Fibroblast of lung (primary cell): ENCODE measurements at regions not wholly inside any gene's neighbourhood (a gene's known extent, or its start where the extent isn't known, plus 50 kb on each side); places are given as distances from the start of the nearest gene placed in this dataset.

Experiments used
- CTCF ChIP-seq, 2 donors: IDR thresholded peaks in 1 of 2; conservative IDR thresholded peaks in 1 of 2; 1 replicate in 1 of 2; 2 replicates in 1 of 2; pipeline ENCODE4 v1.5.1; 2011 to 2012; ENCODE audit warnings: low read length in 2 of 2, control low read depth in 1 of 2, inconsistent platforms in 1 of 2, low read depth in 1 of 2, mild to moderate bottlenecking in 1 of 2
- EZH2 ChIP-seq: IDR thresholded peaks from 2 replicates; pipeline ENCODE4 v1.5.1; 2012; ENCODE audit warnings: low read length, control low read depth, mild to moderate bottlenecking; ENCODE audit errors: missing control alignments

GRCh38 chr12:83244001-83244400 lies 557.3 kb downstream of the TMTC2 start:
- no peak for TF ChIP-seq EZH2
- TF ChIP-seq CTCF (conservative IDR thresholded peaks at IDR 0.05 in 1 of 2, IDR thresholded peaks at IDR 0.05 in 1 of 2; ENCODE audit: low read depth in 1 of 2, low read length in 2 of 2): no peak
